BJ (cell line): ENCODE measurements at regions not wholly inside any gene's neighbourhood (a gene's known extent, or its start where the extent isn't known, plus 50 kb on each side); places are given as distances from the start of the nearest gene placed in this dataset.

Source experiments
- CTCF ChIA-PET: fragments of 350-600 bp; formaldehyde crosslinking; extraction: SDS; loops from one replicate; lab custom pipeline; 2021; ENCODE audit warnings: antibody characterized with exemption, inconsistent platforms; lab: Yijun Ruan, JAX
- POLR2A ChIA-PET: fragments of 300-600 bp; sonication (Branson Sonifier 250); formaldehyde crosslinking; extraction: SDS; loops from one replicate; lab custom pipeline; 2021; ENCODE audit warnings: antibody characterized with exemption; lab: Charles Lee
- DNase-seq: peaks from one replicate; pipeline ENCODE4 v3.0.0-alpha.2; 2011; ENCODE audit warnings: low read depth
- H3K27me3 ChIP-seq: 2 replicates; pipeline ENCODE4 v1.6.0; 2011; ENCODE audit warnings: low read length; ENCODE audit not compliant: control insufficient read depth, insufficient read depth
- H3K36me3 ChIP-seq: 2 replicates; pipeline ENCODE4 v1.5.1; 2011; ENCODE audit warnings: low read length; ENCODE audit not compliant: control insufficient read depth, insufficient read depth
- H3K4me3 ChIP-seq: 2 replicates; pipeline ENCODE4 v1.5.1; 2011; ENCODE audit warnings: low read depth, mild to moderate bottlenecking, control low read depth, low read length
- CTCF ChIP-seq: IDR thresholded peaks from 2 replicates; pipeline ENCODE4 v1.5.1; 2011; ENCODE audit warnings: low read depth, mild to moderate bottlenecking, control low read depth, inconsistent platforms, low read length, moderate library complexity; ENCODE audit not compliant: insufficient read depth

- no peak for TF ChIP-seq CTCF
- Histone ChIP-seq H3K36me3 (no peaks in the 10 kb centered on the region), H3K4me3 (no peak overlapping the region), H3K27me3 (peaks cover 10% of the 10 kb centered on the region)
- ChIA-PET POLR2A (no interaction called here), CTCF (no interaction called here)
- no peak for DNase-seq
These were observed 203.9 kb upstream of the LEF1 start for GRCh38 chr4:108372681-108373080.

GRCh38 chr4:108371282-108371681 lies 202.6 kb upstream of the LEF1 start:
- no peak for TF ChIP-seq CTCF
- Histone ChIP-seq H3K4me3 (no peak overlapping the region), H3K36me3 (no peaks in the 10 kb centered on the region), H3K27me3 (peaks cover 10% of the 10 kb centered on the region)
- ChIA-PET POLR2A (no interaction called here), CTCF (no interaction called here)
- no peak for DNase-seq

GRCh38 chr4:108370291-108371141 lies 201.8 kb upstream of the LEF1 start:
- Histone ChIP-seq H3K4me3 (no peak overlapping the region), H3K27me3 (peaks cover 11% of the 10 kb centered on the region), H3K36me3 (no peaks in the 10 kb centered on the region)
- ChIA-PET POLR2A (no interaction called here), CTCF (no interaction called here)
- TF ChIP-seq CTCF, result no peak
- no peak for DNase-seq

- Histone ChIP-seq H3K27me3 (peaks cover 11% of the 10 kb centered on the region), H3K36me3 (no peaks in the 10 kb centered on the region), H3K4me3 (no peak overlapping the region)
- no peak for TF ChIP-seq CTCF
- DNase-seq, result no peak
- ChIA-PET POLR2A (no interaction called here), CTCF (interaction anchor here (1.5 kb wide), 1 partner anchor 10 kb away, joined by 5 read pairs; no protein-coding TSS in a partner anchor)
These were observed 200.4 kb upstream of the LEF1 start for GRCh38 chr4:108369035-108369655.

- Histone ChIP-seq H3K4me3 (no peak overlapping the region), H3K27me3 (peaks cover 14% of the 10 kb centered on the region), H3K36me3 (no peaks in the 10 kb centered on the region)
- ChIA-PET CTCF (interaction anchor here (1.2 kb wide), 1 partner anchor 19 kb away, joined by 3 read pairs; no protein-coding TSS in a partner anchor), POLR2A (no interaction called here)
- TF ChIP-seq CTCF, result no peak
- DNase-seq, result no peak
These were observed 199.0 kb upstream of the LEF1 start for GRCh38 chr4:108367751-108368150.
